Gastrocnemius medialis (tissue), 4 donors: ENCODE measurements at regions not wholly inside any gene's neighbourhood (a gene's known extent, or its start where the extent isn't known, plus 50 kb on each side); places are given as distances from the start of the nearest gene placed in this dataset.

Experiments used
- CTCF ChIP-seq, 5 experiments: fragments of 450-650 bp in 3 of 5; fragments of 200-600 bp in 2 of 5; sonication (generic) in 2 of 5; IDR thresholded peaks in 4 of 5; conservative IDR thresholded peaks in 1 of 5; 1 replicate in 4 of 5; 2 replicates in 1 of 5; pipeline ENCODE4 v1.5.1; 2016 to 2019; ENCODE audit warnings: antibody characterized with exemption in 5 of 5, mild to moderate bottlenecking in 3 of 5, moderate library complexity in 3 of 5
- POLR2A ChIP-seq, 2 donors: fragments of 450-650 bp; IDR thresholded peaks; one replicate each; pipeline ENCODE4 v1.6.1; 2017; ENCODE audit warnings: antibody characterized with exemption in 2 of 2, mild to moderate bottlenecking in 2 of 2, moderate library complexity in 2 of 2

GRCh38 chr21:27674041-27674615 lies 707.2 kb upstream of the ADAMTS5 start:
- no peak for TF ChIP-seq CTCF (IDR thresholded peaks at IDR 0.05 in 4 of 5, conservative IDR thresholded peaks at IDR 0.05 in 1 of 5)
- no peak for TF ChIP-seq POLR2A (IDR thresholded peaks at IDR 0.05)
